H1 (cell line): ENCODE measurements at regions not wholly inside any gene's neighbourhood (a gene's known extent, or its start where the extent isn't known, plus 50 kb on each side); places are given as distances from the start of the nearest gene placed in this dataset.
"Not testable (repeated sequence)": the region's sequence is repeated elsewhere in the genome, so short reads cannot be mapped to it uniquely, and the experiment has no call there.

ENCODE experiments used
- CTCF ChIP-seq, 3 experiments: IDR thresholded peaks; 1 replicate in 2 of 3; 2 replicates in 1 of 3; pipeline versions ENCODE4 v1.5.1 to v1.6.1; 2011; ENCODE audit warnings: low read length in 3 of 3, mild to moderate bottlenecking in 3 of 3, inconsistent platforms in 2 of 3, low read depth in 1 of 3, moderate library complexity in 1 of 3; ENCODE audit not compliant: insufficient read depth in 1 of 3; ENCODE audit errors: control extremely low read depth in 1 of 3
- EGR1 ChIP-seq: IDR thresholded peaks from 2 replicates; pipeline ENCODE4 v1.6.1; 2011; ENCODE audit warnings: low read depth, low read length, borderline replicate concordance
- GTF2F1 ChIP-seq: IDR thresholded peaks from 2 replicates; pipeline ENCODE4 v1.6.1; 2012; ENCODE audit warnings: low read depth, low read length, improper control_type of control experiment, borderline replicate concordance
- JUN ChIP-seq: IDR thresholded peaks from 2 replicates; pipeline ENCODE4 v1.6.1; 2011; ENCODE audit warnings: low read depth, mild to moderate bottlenecking, improper control_type of control experiment, low read length
- JUND ChIP-seq: IDR thresholded peaks from 2 replicates; pipeline ENCODE4 v1.6.1; 2011; ENCODE audit warnings: mild to moderate bottlenecking, improper control_type of control experiment, low read length
- KDM5A ChIP-seq: fragments of 200-600 bp; IDR thresholded peaks from 2 replicates; pipeline ENCODE4 v1.7.1; 2012; ENCODE audit warnings: mild to moderate bottlenecking, low read length, inconsistent platforms, mixed read lengths
- NRF1 ChIP-seq: IDR thresholded peaks from 2 replicates; pipeline ENCODE4 v1.6.1; 2011; ENCODE audit warnings: mild to moderate bottlenecking, low read depth, low read length, improper control_type of control experiment
- POLR2A ChIP-seq, 2 experiments: IDR thresholded peaks; 1 replicate in 1 of 2; 2 replicates in 1 of 2; pipeline ENCODE4 v1.6.1; 2011; ENCODE audit warnings: low read depth in 2 of 2, low read length in 2 of 2, mild to moderate bottlenecking in 2 of 2; ENCODE audit errors: control extremely low read depth in 1 of 2
- POLR2AphosphoS5 ChIP-seq: IDR thresholded peaks from 2 replicates; pipeline ENCODE4 v1.6.1; 2011; ENCODE audit warnings: low read depth, low read length
- RBBP5 ChIP-seq: IDR thresholded peaks from 2 replicates; pipeline ENCODE4 v1.7.1; 2012; ENCODE audit warnings: low read depth, mild to moderate bottlenecking, inconsistent platforms, low read length, moderate library complexity, borderline replicate concordance
- RXRA ChIP-seq: IDR thresholded peaks from 2 replicates; pipeline ENCODE4 v1.6.1; 2011; ENCODE audit warnings: low read depth, mild to moderate bottlenecking, low read length, moderate library complexity; ENCODE audit not compliant: insufficient read depth
- SIN3A ChIP-seq, 2 experiments: IDR thresholded peaks in 1 of 2; conservative IDR thresholded peaks in 1 of 2; 2 replicates each; pipeline ENCODE4 v1.6.1; 2011 to 2012; ENCODE audit warnings: low read length in 2 of 2, improper control_type of control experiment in 1 of 2, low read depth in 1 of 2, mild to moderate bottlenecking in 1 of 2

GRCh38 chr9:64101504-64101903 lies 1183.5 kb downstream of the FOXD4L5 start:
- not testable (repeated sequence) for TF ChIP-seq POLR2A (IDR thresholded peaks at IDR 0.05; ENCODE audit: control extremely low read depth in 1 of 2, low read depth in 2 of 2, low read length in 2 of 2); EGR1; KDM5A; POLR2AphosphoS5; NRF1; CTCF (IDR thresholded peaks at IDR 0.05; ENCODE audit: control extremely low read depth in 1 of 3, insufficient read depth in 1 of 3, low read depth in 1 of 3, low read length in 3 of 3); RXRA; JUND; RBBP5; JUN; SIN3A (conservative IDR thresholded peaks at IDR 0.05 in 1 of 2, IDR thresholded peaks at IDR 0.05 in 1 of 2; ENCODE audit: low read depth in 1 of 2, low read length in 2 of 2); GTF2F1
